GM21390 (cell line): ENCODE measurements at regions not wholly inside any gene's neighbourhood (a gene's known extent, or its start where the extent isn't known, plus 50 kb on each side); places are given as distances from the start of the nearest gene placed in this dataset.

Source experiments
- ATAC-seq: cut with Tn5 transposase; IDR thresholded peaks from one replicate; pipeline ENCODE4 v1.9.1; 2021; ENCODE audit not compliant: unreplicated experiment

GRCh38 chr2:5507367-5507766 lies 184.8 kb upstream of the SOX11 start:
- ATAC-seq: no peak

- no peak for ATAC-seq
These were observed 182.8 kb upstream of the SOX11 start for GRCh38 chr2:5509362-5509761.

GRCh38 chr2:5510082-5510481 lies 182.1 kb upstream of the SOX11 start:
- ATAC-seq: no peak

- ATAC-seq: no peak
These were observed 176.5 kb upstream of the SOX11 start for GRCh38 chr2:5515693-5516092.

GRCh38 chr2:5519286-5519685 lies 172.9 kb upstream of the SOX11 start:
- ATAC-seq: no peak

- no peak for ATAC-seq
These were observed 171.7 kb upstream of the SOX11 start for GRCh38 chr2:5520463-5520972.

- ATAC-seq: no peak
These were observed 170.7 kb upstream of the SOX11 start for GRCh38 chr2:5521461-5521860.

GRCh38 chr2:5524551-5524950 lies 167.6 kb upstream of the SOX11 start:
- ATAC-seq: no peak

GRCh38 chr2:5528706-5529105 lies 163.5 kb upstream of the SOX11 start:
- no peak for ATAC-seq

GRCh38 chr2:5530011-5530696 lies 162.0 kb upstream of the SOX11 start:
- no peak for ATAC-seq

- no peak for ATAC-seq
These were observed 156.9 kb upstream of the SOX11 start for GRCh38 chr2:5535301-5535700.

- no peak for ATAC-seq
These were observed 154.9 kb upstream of the SOX11 start for GRCh38 chr2:5537180-5537688.

- ATAC-seq: no peak
These were observed 153.9 kb upstream of the SOX11 start for GRCh38 chr2:5538313-5538712.

- no peak for ATAC-seq
These were observed 153.4 kb upstream of the SOX11 start for GRCh38 chr2:5538772-5539171.

- no peak for ATAC-seq
These were observed 152.7 kb upstream of the SOX11 start for GRCh38 chr2:5539282-5540165.

- no peak for ATAC-seq
These were observed 151.3 kb upstream of the SOX11 start for GRCh38 chr2:5540856-5541255.

GRCh38 chr2:5544205-5544786 lies 147.9 kb upstream of the SOX11 start:
- no peak for ATAC-seq

- ATAC-seq: no peak
These were observed 146.0 kb upstream of the SOX11 start for GRCh38 chr2:5546181-5546580.

- ATAC-seq: no peak
These were observed 143.0 kb upstream of the SOX11 start for GRCh38 chr2:5548991-5549715.

GRCh38 chr2:5549771-5550170 lies 142.4 kb upstream of the SOX11 start:
- no peak for ATAC-seq

GRCh38 chr2:5555636-5556035 lies 136.5 kb upstream of the SOX11 start:
- ATAC-seq: no peak
